Motor neuron (in vitro differentiated cells): ENCODE measurements at regions not wholly inside any gene's neighbourhood (a gene's known extent, or its start where the extent isn't known, plus 50 kb on each side); places are given as distances from the start of the nearest gene placed in this dataset.

Experiments used
- ATAC-seq, 8 experiments: fragments of 200-7000 bp; cut with Tn5 transposase; replicated peaks in 6 of 8; 2 replicates each; pipeline ENCODE4 v1.8.0; 2021; ENCODE audit warnings: mild to moderate bottlenecking in 8 of 8, moderate library complexity in 8 of 8
- H3K27ac ChIP-seq, 2 donors: fragments of 250-450 bp; sonication (Bioruptor Pico); 2 replicates each; pipeline ENCODE4 v1.9.0; 2021; ENCODE audit warnings: antibody characterized with exemption in 2 of 2, mild to moderate bottlenecking in 2 of 2, moderate library complexity in 1 of 2
- H3K4me1 ChIP-seq, 2 donors: fragments of 250-450 bp; sonication (Bioruptor Pico); replicated peaks in 1 of 2; 2 replicates each; pipeline ENCODE4 v1.6.1; 2021; ENCODE audit warnings: antibody characterized with exemption in 2 of 2, mild to moderate bottlenecking in 2 of 2, moderate library complexity in 1 of 2
- H3K4me3 ChIP-seq, 5 donors: fragments of 250-450 bp; sonication (Bioruptor Pico); 2 replicates each; pipeline ENCODE4 v1.9.0; 2021; ENCODE audit warnings: antibody characterized with exemption in 5 of 5, mild to moderate bottlenecking in 5 of 5, moderate library complexity in 4 of 5
- WGBS, 10 experiments: fragments of 450-650 bp; shearing (Covaris generic); methylation state at CpG; one replicate each; pipeline ENCODE4 v1.0.0; 2022; 5-methylcytosine and 5-hydroxymethylcytosine counted together
- in situ Hi-C, 9 experiments: fragments of 400-800 bp; cut with MboI; loops; one replicate each; pipeline ENCODE4 v1.15.0; 2021; ENCODE audit warnings: low sequenced_read_pairs in 9 of 9, low pct_unique_long_range_greater_than_20kb in 2 of 9; ENCODE audit not compliant: unreplicated experiment in 9 of 9

- Histone ChIP-seq H3K27ac (no peak overlapping the region), H3K4me1 (no peaks in the 10 kb centered on the region), H3K4me3 (no peak overlapping the region)
- in situ Hi-C loops: no loop called here
- ATAC-seq: peak in 2 of 8 experiments; percentile 86 to 88
- WGBS, 10 experiments: 23 to 90% (median 69%) methylated on average over 1 to 7 of the region's 8 CpGs; no CpG with 5 or more reads in 2 of the 10 experiments
Measured at GRCh38 chr19:46967578-46968032, 52.0 kb upstream of the NPAS1 start.
